GM23338 (cell line): ENCODE measurements at regions not wholly inside any gene's neighbourhood (a gene's known extent, or its start where the extent isn't known, plus 50 kb on each side); places are given as distances from the start of the nearest gene placed in this dataset.

ENCODE experiments used
- ATAC-seq: fragments of 200-7000 bp; cut with Tn5 transposase; 3 replicates; pipeline ENCODE4 v1.9.1; 2020
- DNase-seq: peaks from one replicate; pipeline ENCODE4 v3.0.0-alpha.2; 2015; ENCODE audit warnings: low spot score
- H2AFZ ChIP-seq: fragments of 200-600 bp; sonication (generic); 2 replicates; pipeline ENCODE4 v1.8.0; 2016; ENCODE audit warnings: antibody characterized with exemption, mild to moderate bottlenecking, moderate library complexity
- H3F3A ChIP-seq: fragments of 200-600 bp; sonication (generic); replicated peaks from 2 replicates; pipeline ENCODE4 v1.8.0; 2017; ENCODE audit warnings: antibody characterized with exemption, mixed run types, low read depth
- H3K27ac ChIP-seq: fragments of 200-600 bp; sonication (generic); 2 replicates; pipeline ENCODE4 v1.6.1; 2016; ENCODE audit warnings: low read depth
- H3K27me3 ChIP-seq: fragments of 200-600 bp; sonication (generic); 2 replicates; pipeline ENCODE4 v1.8.0; 2016; ENCODE audit warnings: mild to moderate bottlenecking, mixed run types, moderate library complexity; ENCODE audit not compliant: insufficient read depth
- H3K36me3 ChIP-seq: fragments of 200-600 bp; sonication (generic); 2 replicates; pipeline ENCODE4 v1.8.0; 2016; ENCODE audit warnings: mild to moderate bottlenecking; ENCODE audit not compliant: insufficient read depth
- H3K4me1 ChIP-seq: fragments of 200-600 bp; sonication (generic); 2 replicates; pipeline ENCODE4 v1.8.0; 2016; ENCODE audit warnings: mild to moderate bottlenecking, moderate library complexity; ENCODE audit not compliant: insufficient read depth
- H3K4me2 ChIP-seq: fragments of 200-600 bp; sonication (generic); 2 replicates; pipeline ENCODE4 v1.7.1; 2017; ENCODE audit warnings: mixed run types
- H3K4me3 ChIP-seq: fragments of 200-600 bp; sonication (generic); 2 replicates; pipeline ENCODE4 v1.6.1; 2016; ENCODE audit warnings: mixed run types
- H3K79me2 ChIP-seq: fragments of 200-600 bp; sonication (generic); replicated peaks from 2 replicates; pipeline ENCODE4 v1.8.0; 2017; ENCODE audit warnings: mild to moderate bottlenecking; ENCODE audit not compliant: insufficient read depth
- H3K9me2 ChIP-seq: fragments of 200-600 bp; sonication (generic); 2 replicates; pipeline ENCODE4 v1.8.0; 2017; ENCODE audit not compliant: insufficient read depth
- H4K20me1 ChIP-seq: fragments of 200-600 bp; sonication (generic); replicated peaks from 2 replicates; pipeline ENCODE4 v1.8.0; 2017; ENCODE audit warnings: mild to moderate bottlenecking; ENCODE audit not compliant: insufficient read depth
- H3K27ac Mint-ChIP-seq: 2 replicates; pipeline ENCODE4 v1.8.0; 2020; ENCODE audit warnings: inconsistent platforms, mild to moderate bottlenecking, moderate library complexity, mixed read lengths
- H3K27me3 Mint-ChIP-seq: 3 replicates; pipeline ENCODE4 v1.8.0; 2022; ENCODE audit warnings: low read depth, mild to moderate bottlenecking, moderate library complexity, mixed read lengths, inconsistent platforms; ENCODE audit not compliant: insufficient read depth, poor library complexity
- H3K36me3 Mint-ChIP-seq: 3 replicates; pipeline ENCODE4 v1.8.0; 2021; ENCODE audit warnings: low read depth, mild to moderate bottlenecking, inconsistent platforms, moderate library complexity, mixed read lengths
- H3K4me1 Mint-ChIP-seq: 3 replicates; pipeline ENCODE4 v1.8.0; 2020; ENCODE audit warnings: mild to moderate bottlenecking, inconsistent platforms, mixed read lengths
- H3K4me3 Mint-ChIP-seq: 3 replicates; pipeline ENCODE4 v1.8.0; 2021; ENCODE audit warnings: moderate library complexity, mild to moderate bottlenecking, inconsistent platforms, mixed read lengths
- H3K9me3 Mint-ChIP-seq: 3 replicates; pipeline ENCODE4 v1.8.0; 2020; ENCODE audit warnings: moderate library complexity, mild to moderate bottlenecking, inconsistent platforms, mixed read lengths
- CREB1 ChIP-seq: fragments of 250-450 bp; sonication (Bioruptor Pico); IDR thresholded peaks from 2 replicates; pipeline ENCODE4 v1.5.0; 2020; ENCODE audit warnings: low read depth, mild to moderate bottlenecking, moderate library complexity
- CTCF ChIP-seq, 2 experiments: fragments of 200-600 bp in 1 of 2; sonication (generic) in 1 of 2; conservative IDR thresholded peaks; 2 replicates each; pipeline versions ENCODE4 v1.5.1 to v1.6.1; 2016 to 2017; ENCODE audit warnings: antibody characterized with exemption in 2 of 2, low read depth in 2 of 2, mild to moderate bottlenecking in 2 of 2, moderate library complexity in 1 of 2
- EZH2 ChIP-seq: fragments of 200-600 bp; sonication (generic); IDR thresholded peaks from one replicate; pipeline ENCODE4 v1.8.0; 2017; ENCODE audit warnings: antibody characterized with exemption, mild to moderate bottlenecking, low read depth; ENCODE audit not compliant: unreplicated experiment
- STAT1 ChIP-seq: IDR thresholded peaks from one replicate; pipeline ENCODE4 v1.6.1; 2016; ENCODE audit warnings: antibody characterized with exemption; ENCODE audit not compliant: unreplicated experiment
- ZNF114 ChIP-seq: fragments of 250-450 bp; sonication (Bioruptor Pico); IDR thresholded peaks from 2 replicates; pipeline ENCODE4 v1.5.0; 2020; ENCODE audit warnings: mild to moderate bottlenecking, moderate library complexity
- ZNF331 ChIP-seq: fragments of 250-450 bp; sonication (Bioruptor Pico); IDR thresholded peaks from 2 replicates; pipeline ENCODE4 v1.5.0; 2020; ENCODE audit warnings: low read depth, mild to moderate bottlenecking, moderate library complexity
- ZNF462 ChIP-seq: fragments of 250-450 bp; sonication (Bioruptor Pico); IDR thresholded peaks from 2 replicates; pipeline ENCODE4 v1.5.0; 2020; ENCODE audit warnings: mild to moderate bottlenecking, moderate library complexity

- H2AFZ ChIP-seq = no peak overlapping the region
- no peaks in the 10 kb centered on the region for H3K36me3 ChIP-seq
- ATAC-seq (no peak), DNase-seq (no peak)
- no peak overlapping the region for H3K27ac ChIP-seq
- TF ChIP-seq STAT1 (no peak), ZNF331 (CRISPR knock-in tag) (no peak), CREB1 (no peak), CTCF (conservative IDR thresholded peaks at IDR 0.05; ENCODE audit: low read depth in 2 of 2) (no peak), ZNF114 (no peak), EZH2 (no peak), ZNF462 (no peak)
- Mint-ChIP-seq H3K27me3 (no peaks in the 10 kb centered on the region), H3K4me3 (no peak overlapping the region), H3K4me1 (no peaks in the 10 kb centered on the region), H3K9me3 (no peaks in the 10 kb centered on the region), H3K36me3 (no peaks in the 10 kb centered on the region), H3K27ac (no peak overlapping the region)
- H4K20me1 ChIP-seq = no peaks in the 10 kb centered on the region; the same call in 1 of the 2 replicates
- H3K79me2 ChIP-seq = no peaks in the 10 kb centered on the region
- no peak overlapping the region for H3K4me3 ChIP-seq
- no peaks in the 10 kb centered on the region for H3F3A ChIP-seq
- no peaks in the 10 kb centered on the region for H3K9me2 ChIP-seq
- no peaks in the 10 kb centered on the region for H3K4me1 ChIP-seq
- H3K4me2 ChIP-seq = no peak overlapping the region
- H3K27me3 ChIP-seq = no peaks in the 10 kb centered on the region
These were observed 131.6 kb upstream of the EMCN start for GRCh38 chr4:100649417-100649816.
